GM12878 (cell line): ENCODE measurements at regions not wholly inside any gene's neighbourhood (a gene's known extent, or its start where the extent isn't known, plus 50 kb on each side); places are given as distances from the start of the nearest gene placed in this dataset.

Experiments
- IRF4 ChIP-seq: IDR thresholded peaks from 2 replicates; pipeline ENCODE4 v1.6.1; 2011; ENCODE audit warnings: low read depth, low read length
- MTA2 ChIP-seq: fragments of 450-650 bp; IDR thresholded peaks from 2 replicates; pipeline ENCODE4 v1.6.1; 2016; ENCODE audit warnings: low read depth, mild to moderate bottlenecking, moderate library complexity
- NFYA ChIP-seq: IDR thresholded peaks from 2 replicates; pipeline ENCODE4 v1.6.1; 2011; ENCODE audit warnings: low read depth, mild to moderate bottlenecking, low read length, improper control_type of control experiment, borderline replicate concordance
- RCOR1 ChIP-seq: conservative IDR thresholded peaks from 2 replicates; pipeline ENCODE4 v1.6.1; 2012; ENCODE audit warnings: low read depth, low read length, improper control_type of control experiment
- TCF12 ChIP-seq: IDR thresholded peaks from 2 replicates; pipeline ENCODE4 v1.6.1; 2011; ENCODE audit warnings: low read depth, mild to moderate bottlenecking, low read length
- TF ChIP-seq, protein P1 (sequence below): IDR thresholded peaks from 2 replicates; pipeline ENCODE4 v1.6.1; 2012; ENCODE audit warnings: low read depth, low read length, improper control_type of control experiment
- TF ChIP-seq, protein P2 (sequence below): fragments of 450-650 bp; formaldehyde crosslinking; IDR thresholded peaks from 2 replicates; pipeline ENCODE4 v1.4.0; 2020; ENCODE audit warnings: mild to moderate bottlenecking, moderate library complexity
- TF ChIP-seq, protein P3 (sequence below): fragments of 450-650 bp; IDR thresholded peaks from 2 replicates; pipeline ENCODE4 v1.6.1; 2017; ENCODE audit warnings: low read depth, mild to moderate bottlenecking, moderate library complexity

DNA sequence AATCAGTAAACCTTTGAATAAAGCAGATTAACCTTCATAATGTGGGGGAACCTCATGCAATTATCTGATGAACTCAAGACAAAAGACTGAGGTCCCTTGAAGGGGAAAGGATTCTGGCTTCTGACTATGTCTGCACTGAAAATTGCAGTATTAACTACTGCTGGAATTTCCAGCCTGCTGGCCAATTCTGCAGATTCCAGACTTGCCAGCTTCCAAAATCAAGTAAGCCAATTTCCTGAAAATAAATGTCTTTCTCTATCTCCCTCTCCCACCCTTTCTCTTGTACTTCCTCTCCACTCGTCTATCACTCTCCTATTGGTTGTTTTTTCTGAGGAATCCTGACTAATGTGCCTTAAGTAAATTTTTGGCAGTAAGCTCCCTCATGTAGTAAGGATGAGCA lies 1479.9 kb upstream of the PRR20A start (continued):
- TF ChIP-seq, protein P1, sequence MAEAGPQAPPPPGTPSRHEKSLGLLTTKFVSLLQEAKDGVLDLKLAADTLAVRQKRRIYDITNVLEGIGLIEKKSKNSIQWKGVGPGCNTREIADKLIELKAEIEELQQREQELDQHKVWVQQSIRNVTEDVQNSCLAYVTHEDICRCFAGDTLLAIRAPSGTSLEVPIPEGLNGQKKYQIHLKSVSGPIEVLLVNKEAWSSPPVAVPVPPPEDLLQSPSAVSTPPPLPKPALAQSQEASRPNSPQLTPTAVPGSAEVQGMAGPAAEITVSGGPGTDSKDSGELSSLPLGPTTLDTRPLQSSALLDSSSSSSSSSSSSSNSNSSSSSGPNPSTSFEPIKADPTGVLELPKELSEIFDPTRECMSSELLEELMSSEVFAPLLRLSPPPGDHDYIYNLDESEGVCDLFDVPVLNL, result no peak
- TF ChIP-seq IRF4, result no peak
- no peak for TF ChIP-seq TCF12
- TF ChIP-seq, protein P2, sequence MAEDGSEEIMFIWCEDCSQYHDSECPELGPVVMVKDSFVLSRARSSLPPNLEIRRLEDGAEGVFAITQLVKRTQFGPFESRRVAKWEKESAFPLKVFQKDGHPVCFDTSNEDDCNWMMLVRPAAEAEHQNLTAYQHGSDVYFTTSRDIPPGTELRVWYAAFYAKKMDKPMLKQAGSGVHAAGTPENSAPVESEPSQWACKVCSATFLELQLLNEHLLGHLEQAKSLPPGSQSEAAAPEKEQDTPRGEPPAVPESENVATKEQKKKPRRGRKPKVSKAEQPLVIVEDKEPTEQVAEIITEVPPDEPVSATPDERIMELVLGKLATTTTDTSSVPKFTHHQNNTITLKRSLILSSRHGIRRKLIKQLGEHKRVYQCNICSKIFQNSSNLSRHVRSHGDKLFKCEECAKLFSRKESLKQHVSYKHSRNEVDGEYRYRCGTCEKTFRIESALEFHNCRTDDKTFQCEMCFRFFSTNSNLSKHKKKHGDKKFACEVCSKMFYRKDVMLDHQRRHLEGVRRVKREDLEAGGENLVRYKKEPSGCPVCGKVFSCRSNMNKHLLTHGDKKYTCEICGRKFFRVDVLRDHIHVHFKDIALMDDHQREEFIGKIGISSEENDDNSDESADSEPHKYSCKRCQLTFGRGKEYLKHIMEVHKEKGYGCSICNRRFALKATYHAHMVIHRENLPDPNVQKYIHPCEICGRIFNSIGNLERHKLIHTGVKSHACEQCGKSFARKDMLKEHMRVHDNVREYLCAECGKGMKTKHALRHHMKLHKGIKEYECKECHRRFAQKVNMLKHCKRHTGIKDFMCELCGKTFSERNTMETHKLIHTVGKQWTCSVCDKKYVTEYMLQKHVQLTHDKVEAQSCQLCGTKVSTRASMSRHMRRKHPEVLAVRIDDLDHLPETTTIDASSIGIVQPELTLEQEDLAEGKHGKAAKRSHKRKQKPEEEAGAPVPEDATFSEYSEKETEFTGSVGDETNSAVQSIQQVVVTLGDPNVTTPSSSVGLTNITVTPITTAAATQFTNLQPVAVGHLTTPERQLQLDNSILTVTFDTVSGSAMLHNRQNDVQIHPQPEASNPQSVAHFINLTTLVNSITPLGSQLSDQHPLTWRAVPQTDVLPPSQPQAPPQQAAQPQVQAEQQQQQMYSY (CRISPR knock-in tag), result no peak
- no peak for TF ChIP-seq MTA2
- TF ChIP-seq NFYA, result no peak
- TF ChIP-seq RCOR1, result no peak
- TF ChIP-seq, protein P3, sequence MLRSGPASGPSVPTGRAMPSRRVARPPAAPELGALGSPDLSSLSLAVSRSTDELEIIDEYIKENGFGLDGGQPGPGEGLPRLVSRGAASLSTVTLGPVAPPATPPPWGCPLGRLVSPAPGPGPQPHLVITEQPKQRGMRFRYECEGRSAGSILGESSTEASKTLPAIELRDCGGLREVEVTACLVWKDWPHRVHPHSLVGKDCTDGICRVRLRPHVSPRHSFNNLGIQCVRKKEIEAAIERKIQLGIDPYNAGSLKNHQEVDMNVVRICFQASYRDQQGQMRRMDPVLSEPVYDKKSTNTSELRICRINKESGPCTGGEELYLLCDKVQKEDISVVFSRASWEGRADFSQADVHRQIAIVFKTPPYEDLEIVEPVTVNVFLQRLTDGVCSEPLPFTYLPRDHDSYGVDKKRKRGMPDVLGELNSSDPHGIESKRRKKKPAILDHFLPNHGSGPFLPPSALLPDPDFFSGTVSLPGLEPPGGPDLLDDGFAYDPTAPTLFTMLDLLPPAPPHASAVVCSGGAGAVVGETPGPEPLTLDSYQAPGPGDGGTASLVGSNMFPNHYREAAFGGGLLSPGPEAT, result no peak
